NCI-H226 (cell line): ENCODE measurements at regions not wholly inside any gene's neighbourhood (a gene's known extent, or its start where the extent isn't known, plus 50 kb on each side); places are given as distances from the start of the nearest gene placed in this dataset.

ENCODE experiments used
- DNase-seq: peaks from one replicate; pipeline ENCODE4 v3.0.0-alpha.2; 2015

GRCh38 chr6:40937491-40937890, 101.5 kb downstream of the UNC5CL start:
- DNase-seq: no peak

- peak; percentile 15 for DNase-seq
Measured at GRCh38 chr6:40936818-40937251, 102.2 kb downstream of the UNC5CL start.

GRCh38 chr6:40933864-40934263, 105.2 kb downstream of the UNC5CL start:
- no peak for DNase-seq

- no peak for DNase-seq
Measured at GRCh38 chr6:40932953-40933352, 106.1 kb downstream of the UNC5CL start.

- DNase-seq: no peak
Measured at GRCh38 chr6:40932366-40932765, 106.7 kb downstream of the UNC5CL start.

- DNase-seq: no peak
Measured at GRCh38 chr6:40931931-40932330, 107.1 kb downstream of the UNC5CL start.

GRCh38 chr6:40930555-40930954, 108.5 kb downstream of the UNC5CL start:
- DNase-seq: no peak

- DNase-seq: no peak
Measured at GRCh38 chr6:40930045-40930444, 109.0 kb downstream of the UNC5CL start.

GRCh38 chr6:40929176-40929575, 109.8 kb downstream of the UNC5CL start:
- DNase-seq: no peak

- DNase-seq: no peak
Measured at GRCh38 chr6:40928763-40929162, 110.3 kb downstream of the UNC5CL start.

- DNase-seq: no peak
Measured at GRCh38 chr6:40928307-40928706, 110.7 kb downstream of the UNC5CL start.

- DNase-seq: no peak
Measured at GRCh38 chr6:40925341-40925740, 113.7 kb downstream of the UNC5CL start.

GRCh38 chr6:40924839-40925238, 114.2 kb downstream of the UNC5CL start:
- no peak for DNase-seq

- no peak for DNase-seq
Measured at GRCh38 chr6:40923880-40924279, 115.1 kb downstream of the UNC5CL start.

GRCh38 chr6:40923326-40923725, 115.7 kb downstream of the UNC5CL start:
- no peak for DNase-seq

GRCh38 chr6:40922281-40922680, 116.7 kb downstream of the UNC5CL start:
- no peak for DNase-seq

- no peak for DNase-seq
Measured at GRCh38 chr6:40918040-40918651, 120.9 kb downstream of the UNC5CL start.

GRCh38 chr6:40917603-40918002, 121.4 kb downstream of the UNC5CL start:
- no peak for DNase-seq

- no peak for DNase-seq
Measured at GRCh38 chr6:40916845-40917244, 122.2 kb downstream of the UNC5CL start.

- no peak for DNase-seq
Measured at GRCh38 chr6:40915165-40915564, 123.9 kb downstream of the UNC5CL start.

GRCh38 chr6:40914005-40914404, 125.0 kb downstream of the UNC5CL start:
- DNase-seq: no peak

- DNase-seq: no peak
Measured at GRCh38 chr6:40912158-40912946, 126.7 kb downstream of the UNC5CL start.

- no peak for DNase-seq
Measured at GRCh38 chr6:40910260-40910893, 128.6 kb downstream of the UNC5CL start.

GRCh38 chr6:40909811-40910210, 129.2 kb downstream of the UNC5CL start:
- DNase-seq: no peak
